ENCODE measurements at regions not wholly inside any gene's neighbourhood (a gene's known extent, or its start where the extent isn't known, plus 50 kb on each side); places are given as distances from the start of the nearest gene placed in this dataset.

GRCh38 chr20:24227600-24227999, 239.0 kb upstream of the GGTLC1 start:
- Histone ChIP-seq H3K27ac (no peak overlapping the region), H3K27me3 (no peaks in the 10 kb centered on the region), H3K4me1 (no peaks in the 10 kb centered on the region), H3K9me3 (no peaks in the 10 kb centered on the region), H3K4me3 (no peak overlapping the region), H3K36me3 (no peaks in the 10 kb centered on the region)
- no peak for ATAC-seq (ENCODE audit: low FRiP score in 2 of 2)
- TF ChIP-seq CTCF (IDR thresholded peaks at IDR 0.05) (no peak), POLR2AphosphoS5 (IDR thresholded peaks at IDR 0.05) (no peak), EP300 (IDR thresholded peaks at IDR 0.05) (no peak), POLR2A (IDR thresholded peaks at IDR 0.05) (no peak)
- no peak for DNase-seq
- WGBS, 2 donors: 53 to 61% methylated on average over 3 of the region's 3 CpGs

DNA sequence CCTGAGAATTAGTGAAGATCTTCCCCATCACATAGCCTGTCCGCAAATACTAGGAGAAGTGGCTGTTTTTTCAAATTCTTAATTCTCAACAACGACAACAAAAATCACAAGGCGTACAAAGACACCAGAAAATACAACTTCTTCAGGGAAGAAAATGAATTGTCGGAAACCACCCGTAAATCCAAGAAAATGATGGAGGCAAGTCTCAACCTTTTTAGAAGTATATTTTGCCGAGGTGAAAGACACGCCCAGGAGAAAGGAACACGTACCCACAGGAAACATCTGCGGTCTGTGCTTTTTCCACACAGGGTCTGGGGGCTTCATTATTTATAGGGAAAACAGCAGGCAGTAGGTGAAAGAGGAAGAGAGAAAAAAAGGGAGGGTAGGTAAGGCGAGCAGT, 223.9 kb upstream of the GGTLC1 start:
- WGBS, 2 donors: 25 to 35% methylated on average over 10 of the region's 10 CpGs
- no peak for TF ChIP-seq CTCF (IDR thresholded peaks at IDR 0.05)
- no peak for TF ChIP-seq EP300 (IDR thresholded peaks at IDR 0.05)
- TF ChIP-seq POLR2A (IDR thresholded peaks at IDR 0.05): no peak
- no peak for TF ChIP-seq POLR2AphosphoS5 (IDR thresholded peaks at IDR 0.05)
- ATAC-seq (ENCODE audit: low FRiP score in 2 of 2) (no peak), DNase-seq (no peak)
- Histone ChIP-seq H3K4me3 (no peak overlapping the region), H3K27me3 (no peaks in the 10 kb centered on the region), H3K27ac (no peak overlapping the region), H3K9me3 (no peaks in the 10 kb centered on the region), H3K36me3 (no peaks in the 10 kb centered on the region), H3K4me1 (no peaks in the 10 kb centered on the region)

GRCh38 chr20:24211972-24212371, 223.4 kb upstream of the GGTLC1 start:
- H3K27ac ChIP-seq: no peak overlapping the region
- no peaks in the 10 kb centered on the region for H3K9me3 ChIP-seq
- ATAC-seq (ENCODE audit: low FRiP score in 2 of 2): no peak
- no peaks in the 10 kb centered on the region for H3K4me1 ChIP-seq
- H3K36me3 ChIP-seq: no peaks in the 10 kb centered on the region
- DNase-seq: no peak
- TF ChIP-seq CTCF (IDR thresholded peaks at IDR 0.05) (no peak), EP300 (IDR thresholded peaks at IDR 0.05) (no peak), POLR2A (IDR thresholded peaks at IDR 0.05) (no peak), POLR2AphosphoS5 (IDR thresholded peaks at IDR 0.05) (no peak)
- no peak overlapping the region for H3K4me3 ChIP-seq
- H3K27me3 ChIP-seq: no peaks in the 10 kb centered on the region

GRCh38 chr20:24210356-24210755, 221.8 kb upstream of the GGTLC1 start:
- H3K36me3 ChIP-seq: no peaks in the 10 kb centered on the region
- H3K4me1 ChIP-seq: no peaks in the 10 kb centered on the region
- WGBS, 2 donors: 69 to 72% methylated on average over 2 of the region's 2 CpGs
- ATAC-seq (ENCODE audit: low FRiP score in 2 of 2): no peak
- TF ChIP-seq POLR2A (IDR thresholded peaks at IDR 0.05) (no peak), POLR2AphosphoS5 (IDR thresholded peaks at IDR 0.05) (no peak), CTCF (IDR thresholded peaks at IDR 0.05) (no peak), EP300 (IDR thresholded peaks at IDR 0.05) (no peak)
- H3K27ac ChIP-seq: no peak overlapping the region
- no peak for DNase-seq
- H3K4me3 ChIP-seq: no peak overlapping the region
- H3K9me3 ChIP-seq: no peaks in the 10 kb centered on the region
- no peaks in the 10 kb centered on the region for H3K27me3 ChIP-seq

DNA sequence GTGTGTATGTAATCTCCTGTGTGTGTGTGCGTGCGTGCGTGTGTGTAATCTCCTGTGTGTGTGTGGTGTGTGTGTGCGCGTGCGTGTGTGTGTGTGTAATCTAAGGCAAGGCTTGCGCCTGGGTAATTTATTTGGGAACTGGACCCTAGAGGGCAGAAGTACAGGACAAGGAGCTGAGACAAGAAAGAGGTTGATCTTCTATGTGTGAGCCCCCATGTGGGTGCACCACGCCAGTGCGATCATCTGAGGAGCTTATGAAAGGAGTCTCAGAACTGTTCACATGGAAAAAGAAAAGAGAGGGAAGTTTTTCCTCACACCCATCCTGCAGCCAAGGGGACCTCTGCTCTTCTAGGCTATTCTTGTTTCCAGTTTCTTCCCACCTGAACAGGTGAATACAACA, 220.1 kb upstream of the GGTLC1 start:
- H3K36me3 ChIP-seq: no peaks in the 10 kb centered on the region
- 81 to 88% methylated on average over 9 of the region's 9 CpGs for WGBS, 2 donors
- no peaks in the 10 kb centered on the region for H3K27me3 ChIP-seq
- no peaks in the 10 kb centered on the region for H3K4me1 ChIP-seq
- ATAC-seq (ENCODE audit: low FRiP score in 2 of 2) (no peak), DNase-seq (no peak)
- TF ChIP-seq POLR2AphosphoS5 (IDR thresholded peaks at IDR 0.05): no peak
- TF ChIP-seq POLR2A (IDR thresholded peaks at IDR 0.05): no peak
- TF ChIP-seq CTCF (IDR thresholded peaks at IDR 0.05): no peak
- no peak for TF ChIP-seq EP300 (IDR thresholded peaks at IDR 0.05)
- no peaks in the 10 kb centered on the region for H3K9me3 ChIP-seq
- H3K4me3 ChIP-seq: no peak overlapping the region
- no peak overlapping the region for H3K27ac ChIP-seq

Measured in upper lobe of left lung (tissue), 6 donors.